DMS114 treated with DMSO at 0.1 percent for 48 hours (cell line): ENCODE measurements at regions not wholly inside any gene's neighbourhood (a gene's known extent, or its start where the extent isn't known, plus 50 kb on each side); places are given as distances from the start of the nearest gene placed in this dataset.
"Not testable (repeated sequence)": the region's sequence is repeated elsewhere in the genome, so short reads cannot be mapped to it uniquely, and the experiment has no call there.

Experiments used
- DNase-seq: peaks from one replicate; lab custom pipeline; 2025; ENCODE audit not compliant: unreplicated experiment; lab: John Stamatoyannopoulos, UW

DNA sequence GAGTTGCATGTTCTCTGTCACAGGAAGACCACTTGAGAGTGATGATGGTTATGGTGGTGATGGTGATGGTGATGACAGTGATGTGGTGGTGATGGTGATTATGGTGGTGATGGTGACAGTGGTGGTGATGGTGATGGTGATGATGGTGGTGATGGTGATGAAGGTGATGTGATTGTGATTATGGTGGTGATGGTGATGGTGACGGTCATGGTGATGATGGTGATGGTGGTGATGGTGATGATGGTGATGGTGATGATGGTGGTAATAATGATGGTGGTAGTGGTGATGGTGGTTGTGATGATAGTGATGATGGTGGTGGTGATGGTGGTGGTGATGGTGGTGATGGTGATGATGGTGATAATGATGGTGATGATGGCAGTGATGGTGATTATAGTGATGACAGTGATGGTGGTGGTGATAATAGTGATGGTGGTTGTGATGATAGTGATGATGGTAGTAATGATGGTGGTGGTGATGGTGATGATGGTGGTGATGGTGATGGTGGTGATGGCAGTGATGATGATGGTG, 93.7 kb downstream of the ASB1 start:
- DNase-seq: no peak

DNA sequence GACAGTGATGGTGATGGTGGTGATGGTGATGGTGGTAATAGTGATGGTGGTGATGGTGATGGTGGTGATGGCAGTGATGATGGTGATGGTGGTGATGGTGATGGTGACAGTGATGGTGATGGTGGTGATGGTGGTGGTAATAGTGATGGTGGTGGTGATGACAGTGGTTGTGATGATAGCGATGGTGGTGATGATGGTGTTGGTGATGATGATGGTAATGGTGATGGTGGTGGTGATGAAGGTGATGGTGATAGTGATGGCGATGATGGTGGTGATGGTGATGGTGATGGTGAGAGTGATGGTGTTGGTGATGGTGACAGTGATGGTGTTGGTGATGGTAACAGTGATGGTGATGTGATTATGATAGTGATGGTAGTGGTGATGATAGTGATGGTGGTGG, 94.3 kb downstream of the ASB1 start:
- no peak for DNase-seq

GRCh38 chr2:238521870-238522269, 95.1 kb downstream of the ASB1 start:
- DNase-seq: no peak

DNA sequence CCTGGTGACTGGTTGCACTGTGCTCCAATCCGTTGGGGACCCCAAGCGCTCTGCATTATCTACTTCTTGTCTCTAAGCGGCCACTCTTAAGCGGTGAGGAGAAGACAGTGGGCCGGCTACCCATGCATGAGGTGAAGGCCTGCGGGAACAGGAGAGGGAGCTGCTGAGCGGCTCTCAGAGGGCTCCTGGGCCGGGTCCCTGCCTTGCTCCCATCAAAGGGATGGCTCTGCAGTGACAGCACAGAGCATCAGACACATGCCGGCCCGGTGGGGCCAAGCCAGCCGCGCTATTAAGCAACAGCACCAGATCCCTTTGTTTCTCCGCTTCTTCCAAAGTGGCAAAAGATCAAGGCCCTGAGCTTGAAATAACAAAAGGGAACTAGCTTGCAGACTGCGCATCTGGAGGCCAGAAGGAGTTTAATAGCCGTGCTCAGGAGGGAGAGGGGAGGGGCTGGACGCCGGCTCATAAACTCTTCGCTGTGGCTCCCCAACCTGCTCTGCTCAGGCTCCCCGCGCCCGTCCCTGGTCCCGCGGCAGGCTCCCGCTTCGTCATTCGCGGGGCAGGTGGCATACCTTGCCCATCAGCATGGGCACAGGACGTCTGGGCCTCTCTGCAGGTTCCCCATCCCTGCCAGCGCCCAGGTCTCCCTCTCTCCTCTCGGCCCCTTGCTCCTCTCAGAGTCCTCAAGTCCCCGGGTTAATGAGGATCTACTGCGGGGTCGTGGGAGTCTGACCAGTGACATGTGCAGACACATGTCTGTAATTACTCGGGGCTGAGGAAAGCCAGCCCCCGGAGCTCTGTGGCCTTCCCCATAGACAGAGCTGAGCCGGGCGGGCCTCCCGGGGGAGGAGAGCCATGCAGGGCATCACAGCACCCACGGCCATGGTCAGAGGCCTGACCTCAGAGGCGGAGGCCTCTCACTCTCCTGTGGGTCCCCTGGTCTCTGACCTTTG, 96.7 kb downstream of the ASB1 start:
- DNase-seq: no peak

DNA sequence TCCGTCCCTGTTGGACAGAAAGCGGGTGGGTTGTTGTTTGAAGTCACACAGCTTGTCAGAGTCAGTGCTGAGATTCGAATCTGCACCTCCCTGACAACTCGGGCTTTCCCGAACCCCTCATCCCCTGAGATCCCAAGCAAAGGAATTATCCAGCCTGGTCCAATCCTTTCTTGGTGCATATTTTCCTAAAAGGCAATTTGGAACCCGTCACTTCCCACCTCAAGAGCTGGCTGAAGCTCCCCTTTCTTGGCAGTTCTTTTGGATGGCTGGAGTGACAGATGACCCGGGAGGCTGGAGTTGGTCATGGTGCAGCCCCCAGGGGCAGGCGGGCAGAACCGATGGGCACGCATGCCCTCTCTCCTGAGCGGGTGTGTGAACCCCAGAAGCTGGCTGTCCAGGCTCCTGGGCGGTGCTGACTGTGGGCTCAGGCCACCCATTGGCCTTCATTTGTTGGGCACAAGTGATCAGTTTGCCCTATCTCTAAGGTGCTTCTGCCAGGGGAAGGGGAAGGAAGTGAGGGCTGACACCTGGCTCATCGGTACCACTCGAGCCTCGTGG, 97.8 kb downstream of the ASB1 start:
- DNase-seq: no peak

GRCh38 chr2:238525990-238526389, 99.3 kb downstream of the ASB1 start:
- no peak for DNase-seq

DNA sequence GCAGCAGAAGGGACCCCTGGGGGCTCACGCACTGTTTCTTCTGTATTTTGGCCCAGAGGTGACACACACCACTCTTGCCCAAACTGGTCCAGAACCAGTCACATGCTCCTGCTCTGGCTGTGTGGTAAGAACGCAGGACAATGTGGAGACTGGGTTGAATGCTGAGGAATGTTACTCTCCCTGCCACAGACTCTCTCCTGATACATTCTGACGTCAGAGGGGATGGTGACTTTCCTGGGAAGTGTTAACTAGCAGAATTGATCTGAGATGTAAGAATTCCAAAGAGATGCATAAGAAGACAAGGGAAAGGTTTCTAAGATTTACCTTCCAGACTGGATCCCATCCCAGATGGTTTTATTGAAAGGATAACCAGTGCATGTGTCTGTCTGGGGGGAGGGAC, 100.8 kb downstream of the ASB1 start:
- no peak for DNase-seq

DNA sequence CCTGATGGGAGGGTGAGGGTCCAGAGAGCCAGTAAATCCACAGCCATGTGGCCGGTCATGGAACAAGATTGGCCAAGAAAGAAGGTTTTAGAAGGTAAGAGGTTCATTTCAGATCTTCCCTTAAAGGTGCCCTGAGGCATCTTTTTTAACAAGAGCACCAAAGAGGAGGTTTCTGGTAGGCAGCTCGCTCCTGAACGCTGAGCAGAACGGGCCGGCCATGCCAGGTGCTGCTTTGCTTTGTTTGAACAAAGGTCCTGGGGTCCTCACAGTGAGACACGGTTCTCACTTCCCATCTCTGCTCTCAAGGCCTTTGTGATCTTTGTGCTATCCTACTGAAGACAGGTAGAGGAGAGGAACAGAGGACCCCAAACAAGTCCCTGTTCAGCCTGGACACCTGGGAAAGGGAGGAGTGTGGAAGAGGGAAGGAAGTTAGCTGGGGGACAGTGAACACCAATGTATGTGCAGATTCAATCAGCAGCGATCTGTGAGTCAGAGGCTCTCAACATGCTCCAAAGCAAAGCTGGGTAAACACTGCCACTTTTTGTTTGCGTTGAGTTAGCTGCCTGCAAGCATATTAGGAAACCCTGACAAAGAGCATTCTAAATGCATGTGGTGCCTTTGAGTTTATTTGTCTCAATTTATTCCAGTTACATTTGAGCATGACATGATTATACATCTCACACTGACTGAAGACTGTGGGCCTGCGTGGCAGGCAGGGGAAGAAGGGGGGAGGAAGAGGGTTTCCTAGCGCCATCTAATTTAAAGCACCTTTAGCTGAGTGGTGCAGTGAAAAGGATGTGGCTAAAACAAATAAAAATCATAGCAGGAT, 102.4 kb downstream of the ASB1 start:
- no peak for DNase-seq

DNA sequence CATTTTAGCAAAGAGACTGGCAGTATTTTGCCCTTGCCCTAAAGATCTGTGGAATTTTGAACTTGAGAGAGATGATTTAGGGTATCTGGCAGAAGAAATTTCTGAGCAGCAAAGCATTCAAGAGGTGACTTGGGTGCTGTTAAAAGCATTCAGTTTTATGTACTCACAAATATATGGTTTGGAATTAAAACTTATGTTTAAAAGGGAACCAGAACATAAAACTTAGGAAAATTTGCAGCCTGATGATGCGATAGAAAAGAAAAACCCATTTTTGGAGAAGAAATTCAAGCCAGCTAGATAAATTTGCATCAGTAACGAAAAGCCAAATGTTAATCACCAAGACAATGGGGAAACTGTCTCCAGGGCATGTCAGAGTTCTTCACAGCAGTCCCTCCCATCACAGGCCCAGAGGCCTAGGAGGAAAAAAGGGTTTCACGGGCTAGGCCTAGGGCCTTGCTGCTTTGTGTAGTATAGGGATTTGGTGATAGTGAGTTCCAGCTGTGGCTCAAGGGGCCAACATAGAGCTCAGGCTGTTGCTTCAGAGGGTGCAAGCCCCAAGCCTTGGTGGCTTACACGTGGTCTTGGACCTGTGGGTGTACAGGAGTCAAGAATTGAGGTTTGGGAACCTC, 104.4 kb downstream of the ASB1 start:
- DNase-seq: not testable (repeated sequence)

DNA sequence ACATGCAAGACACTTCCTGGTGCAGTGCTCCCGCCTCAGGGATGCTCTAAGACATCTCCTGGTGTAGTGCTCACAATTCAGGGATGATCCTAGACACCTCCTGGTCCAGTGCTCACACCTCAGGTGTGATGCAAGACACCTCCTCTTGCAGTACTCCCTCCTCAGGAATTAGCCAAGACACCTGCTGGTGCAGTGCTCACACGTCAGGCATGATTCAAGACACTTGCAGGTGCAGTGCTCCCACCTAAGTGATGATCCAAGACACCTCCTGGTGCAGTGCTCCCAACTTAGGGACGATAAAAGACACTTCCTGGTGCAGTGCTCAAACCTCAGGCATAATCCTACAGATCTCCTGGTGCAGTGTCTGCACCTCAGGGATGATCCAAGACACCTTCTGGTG, 117.0 kb downstream of the ASB1 start:
- DNase-seq: not testable (repeated sequence)

DNA sequence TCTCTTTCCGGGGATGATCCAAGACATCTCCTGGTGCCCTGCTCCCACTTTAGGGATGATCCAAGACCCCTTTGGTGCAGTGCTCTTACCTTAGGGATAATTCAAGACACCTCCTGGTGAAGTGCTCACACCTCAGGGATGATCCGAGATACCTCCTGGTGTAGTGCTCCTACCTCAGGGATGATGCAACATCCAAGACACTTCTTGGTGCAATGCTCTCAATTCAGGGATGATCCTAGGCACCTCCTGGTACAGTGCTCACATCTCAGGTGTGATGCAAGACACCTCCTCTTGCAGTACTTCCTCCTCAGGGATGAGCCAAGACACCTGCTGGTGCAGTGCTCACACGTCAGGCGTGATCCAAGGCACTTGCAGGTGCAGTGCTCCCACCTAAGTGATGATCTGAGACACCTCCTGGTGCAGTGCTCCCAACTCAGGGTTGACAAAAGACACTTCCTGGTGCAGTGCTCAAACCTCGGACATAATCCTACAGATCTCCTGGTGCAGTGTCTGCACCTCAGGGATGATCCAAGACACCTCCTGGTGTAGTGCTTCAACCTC, 122.3 kb downstream of the ASB1 start:
- no peak for DNase-seq

GRCh38 chr2:238549866-238550265, 123.1 kb downstream of the ASB1 start:
- DNase-seq: no peak

- no peak for DNase-seq
Observed at GRCh38 chr2:238551091-238551490, 124.4 kb downstream of the ASB1 start.

DNA sequence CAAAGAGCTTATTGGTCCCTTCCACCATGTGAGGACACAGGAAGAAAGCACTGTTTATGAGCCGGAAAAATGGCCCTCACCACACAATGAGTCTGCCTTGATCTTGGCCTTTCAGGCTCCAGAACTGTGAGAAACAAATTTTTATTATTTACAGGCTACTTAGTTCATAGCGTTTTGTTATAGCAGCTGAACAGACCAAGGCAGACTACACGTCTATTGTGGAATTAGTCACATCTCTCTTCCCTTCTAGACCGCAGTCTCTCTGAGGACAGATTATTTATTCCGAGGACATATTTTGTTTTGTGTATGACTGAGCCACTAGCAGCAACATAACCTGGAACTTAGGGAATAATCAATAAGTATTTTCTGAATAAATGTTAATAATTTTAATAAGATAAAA, 125.5 kb downstream of the ASB1 start:
- no peak for DNase-seq

DNA sequence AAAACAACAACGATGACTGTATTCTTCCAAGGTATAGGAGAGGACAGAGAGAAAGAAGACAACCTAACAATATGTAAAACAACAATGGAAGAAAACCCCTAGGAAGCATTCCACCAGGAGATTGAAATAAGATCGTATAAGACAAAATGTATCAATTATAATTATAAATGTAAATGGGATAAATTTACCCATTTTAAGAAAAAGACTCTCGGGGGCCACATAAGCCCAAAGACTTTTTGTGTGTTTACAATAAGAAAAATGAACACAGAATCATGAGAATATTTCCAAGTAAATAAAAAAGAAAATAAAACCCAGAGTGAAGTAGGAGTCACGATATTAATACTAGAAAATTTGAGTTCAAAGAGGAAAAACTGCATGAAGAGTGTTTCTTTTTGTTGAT, 126.4 kb downstream of the ASB1 start:
- no peak for DNase-seq

DNA sequence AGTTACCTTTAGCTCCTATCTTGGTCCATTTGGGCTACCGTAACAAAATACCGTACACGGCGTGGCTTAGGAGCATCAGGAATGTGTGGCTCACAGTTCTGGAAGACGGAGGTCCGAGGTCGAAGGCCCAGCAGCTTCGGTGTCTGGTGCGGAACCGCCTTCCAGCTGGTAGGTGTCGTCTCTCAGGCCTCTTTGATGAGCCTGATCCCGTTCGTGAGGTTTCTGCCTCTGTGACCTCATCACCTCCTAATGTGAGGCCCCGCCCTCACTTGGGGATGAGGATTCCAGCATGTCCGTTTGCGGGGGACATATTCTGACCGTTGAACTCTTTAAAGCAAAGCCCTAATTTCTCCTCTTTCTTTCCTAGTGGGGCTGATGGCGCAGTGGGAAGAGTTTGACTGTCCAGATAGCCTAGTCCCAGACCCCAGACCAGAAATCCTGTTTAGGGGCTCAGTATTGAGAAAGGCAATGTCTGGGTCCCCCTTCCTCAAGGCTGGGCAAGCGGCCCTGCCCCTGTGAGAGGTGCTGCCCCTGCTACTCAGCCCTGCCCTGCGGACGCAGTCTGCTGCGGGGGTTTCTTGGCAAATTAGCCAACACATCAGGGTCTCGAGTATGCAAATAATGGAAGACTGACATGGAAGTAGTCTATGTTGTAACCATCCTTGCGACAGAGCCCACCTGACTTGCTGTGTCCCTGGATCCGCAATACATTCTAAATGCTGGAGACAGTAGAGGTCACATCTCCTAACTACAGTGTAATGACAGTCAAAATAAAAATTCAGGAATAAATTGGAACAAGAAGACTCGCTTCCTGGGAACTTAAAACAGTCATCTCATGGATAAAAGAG, 128.0 kb downstream of the ASB1 start:
- no peak for DNase-seq

DNA sequence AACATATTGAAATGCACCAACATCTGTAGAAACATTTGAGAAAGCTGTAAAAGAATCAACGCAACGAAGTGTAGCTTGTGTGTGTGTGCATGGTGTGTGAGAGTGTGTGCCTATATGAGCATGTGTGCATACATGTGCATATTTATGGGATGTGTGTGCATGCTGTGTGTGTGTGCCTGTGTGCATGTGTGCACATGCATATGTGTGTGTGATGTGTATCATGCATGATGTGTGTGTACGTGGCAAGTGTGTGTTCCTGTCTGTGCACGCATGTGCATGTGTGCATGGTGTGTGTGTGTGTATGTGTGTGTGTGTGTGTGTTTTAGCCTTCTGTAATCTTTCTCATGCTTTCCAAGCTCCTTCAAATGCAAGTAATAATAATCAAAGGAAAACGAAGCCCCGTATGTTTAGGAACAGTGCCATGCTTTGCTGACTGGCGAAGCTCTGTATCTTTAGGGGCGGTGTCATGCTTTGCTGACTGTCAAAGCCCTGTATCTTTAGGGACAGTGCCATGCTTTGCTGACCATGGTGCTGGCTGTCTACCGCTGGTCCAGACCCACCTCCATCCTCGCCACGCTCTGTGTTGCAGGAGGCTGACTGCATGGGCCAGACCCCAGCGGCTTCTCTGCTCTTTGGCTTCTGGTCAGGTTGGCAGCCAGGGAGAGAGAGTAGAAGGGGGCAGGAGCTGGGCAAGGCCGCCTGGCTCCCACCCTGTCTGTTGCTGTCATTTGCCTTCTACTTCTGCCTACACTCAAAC, 129.2 kb downstream of the ASB1 start:
- DNase-seq: no peak

DNA sequence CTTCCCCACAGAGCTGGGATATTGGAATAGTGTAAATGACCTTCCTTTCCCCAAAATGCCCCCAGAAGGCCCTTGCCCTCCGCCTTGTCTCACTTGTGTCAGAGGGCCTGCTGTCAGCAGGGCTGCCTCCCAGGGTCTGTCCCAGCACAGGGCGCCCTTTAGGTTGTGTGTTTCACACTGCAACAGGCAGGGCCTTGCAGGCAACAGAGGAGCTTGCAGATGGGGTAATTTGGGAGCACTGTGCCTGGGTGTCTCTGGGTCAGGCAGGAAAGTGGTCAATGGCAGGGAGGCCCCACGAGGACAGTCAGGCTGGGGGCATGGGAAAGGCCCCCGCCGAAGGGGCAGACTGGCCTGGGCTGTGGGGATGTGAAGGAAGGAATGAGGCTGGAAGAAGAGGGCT, 130.7 kb downstream of the ASB1 start:
- no peak for DNase-seq

GRCh38 chr2:238557936-238558335, 131.2 kb downstream of the ASB1 start:
- no peak for DNase-seq
